GM21367 (cell line): ENCODE measurements at regions not wholly inside any gene's neighbourhood (a gene's known extent, or its start where the extent isn't known, plus 50 kb on each side); places are given as distances from the start of the nearest gene placed in this dataset.

ENCODE experiments used
- ATAC-seq: cut with Tn5 transposase; IDR thresholded peaks from one replicate; pipeline ENCODE4 v1.9.1; 2021; ENCODE audit not compliant: unreplicated experiment

DNA sequence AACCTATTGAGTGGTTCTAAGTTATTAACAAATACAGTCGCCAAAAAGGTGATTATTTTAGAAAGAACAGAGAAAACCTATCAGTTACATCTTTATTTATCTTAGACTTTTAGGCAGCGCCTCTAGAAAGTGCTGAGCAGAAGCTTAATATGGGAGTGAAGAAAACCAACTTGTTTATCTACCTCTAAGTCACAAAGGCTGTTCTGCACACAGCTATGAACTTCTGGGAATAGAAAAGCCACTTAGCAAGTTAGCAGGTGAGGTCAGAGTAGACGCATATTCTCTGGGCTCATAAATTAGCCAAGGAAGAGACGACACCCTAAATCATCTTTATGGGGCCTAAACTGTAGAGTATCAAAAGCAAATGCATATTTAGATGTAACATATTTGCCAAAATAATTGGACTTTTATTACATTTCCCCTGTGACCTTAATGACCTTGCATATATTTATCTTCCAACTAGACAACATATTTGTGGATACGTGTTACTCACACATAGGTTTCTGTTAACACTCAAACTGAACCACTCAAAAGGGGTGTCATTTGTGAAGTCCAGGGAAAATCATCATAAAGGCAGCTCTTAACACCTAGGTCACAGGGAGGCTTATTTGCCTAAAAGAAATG lies 267.1 kb downstream of the ADGB start:
- ATAC-seq, result no peak

DNA sequence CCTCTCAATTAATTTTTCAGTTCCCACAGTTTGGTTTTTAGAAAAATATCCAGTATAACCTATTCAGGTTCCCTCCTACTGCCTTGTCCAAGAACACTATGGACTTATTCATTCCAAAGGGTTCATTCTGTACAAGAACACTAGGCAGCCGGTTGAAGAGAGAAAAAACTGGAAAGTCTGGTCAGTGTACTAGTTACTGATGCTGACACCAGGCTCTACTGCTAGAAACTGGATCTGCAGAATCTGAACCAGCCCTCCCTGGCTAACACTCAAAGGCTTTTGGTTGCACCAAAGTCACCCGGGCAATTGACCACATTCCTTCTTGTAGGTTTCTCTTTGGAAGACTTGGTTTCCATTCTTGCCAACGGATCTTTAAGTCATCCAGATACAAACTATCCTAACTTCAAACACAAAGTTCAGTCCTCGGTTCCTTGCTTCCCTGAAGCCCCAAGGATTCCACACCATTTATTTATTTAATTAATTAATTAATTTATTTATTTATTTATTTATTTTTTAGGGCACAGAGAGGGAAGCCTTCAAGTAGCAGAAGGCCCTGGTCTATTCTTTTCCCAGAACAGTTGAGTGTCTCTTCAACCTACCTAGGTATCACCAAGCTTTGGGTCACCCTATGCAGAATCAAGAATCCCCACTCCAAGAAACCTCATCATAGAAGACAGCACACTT lies 268.1 kb downstream of the ADGB start:
- ATAC-seq, result no peak

DNA sequence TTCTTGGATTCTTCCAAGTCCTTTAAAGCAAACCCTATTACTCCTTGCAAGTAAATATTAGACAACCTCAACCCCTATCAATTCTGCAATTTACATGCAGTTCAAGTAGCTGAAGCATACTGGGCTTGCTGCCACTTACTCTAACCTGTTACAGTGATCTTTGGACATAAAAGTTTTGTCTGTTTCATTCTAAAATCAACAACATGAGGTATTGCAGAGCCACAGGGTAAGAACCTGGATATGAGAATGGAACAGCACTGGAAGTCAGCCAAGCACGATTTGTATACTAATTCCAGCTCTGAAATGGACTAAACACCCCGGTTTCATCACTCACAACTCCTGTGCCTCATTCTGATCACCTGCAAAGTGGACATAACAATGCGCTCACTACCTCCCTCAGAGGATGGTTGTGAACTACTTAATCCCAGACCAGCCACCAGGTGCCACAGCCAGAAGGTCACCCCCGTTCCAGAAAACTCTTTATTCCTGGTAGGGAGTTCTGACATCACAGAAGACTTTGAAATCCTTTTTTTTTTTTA lies 270.0 kb downstream of the ADGB start:
- no peak for ATAC-seq

DNA sequence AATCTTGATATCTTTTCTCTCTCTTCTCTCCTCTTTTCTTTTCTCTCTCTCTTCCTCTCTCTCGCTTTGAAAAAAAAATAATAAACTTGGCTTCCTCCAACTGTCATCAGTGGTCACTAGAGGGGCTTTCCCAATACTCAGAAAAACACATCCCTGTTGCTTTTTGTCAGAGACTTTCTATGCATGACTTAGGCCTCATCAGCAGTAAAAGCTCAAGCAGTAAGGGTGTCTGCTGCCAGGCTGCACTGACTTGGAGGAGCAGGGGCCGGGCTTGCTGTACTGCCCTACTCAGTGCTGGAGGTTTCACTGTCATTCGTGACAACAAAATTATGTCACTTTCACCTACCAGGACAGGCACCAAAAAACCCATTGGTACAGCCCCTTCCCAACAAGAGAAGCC lies 272.0 kb downstream of the ADGB start:
- ATAC-seq, result peak; percentile 66

DNA sequence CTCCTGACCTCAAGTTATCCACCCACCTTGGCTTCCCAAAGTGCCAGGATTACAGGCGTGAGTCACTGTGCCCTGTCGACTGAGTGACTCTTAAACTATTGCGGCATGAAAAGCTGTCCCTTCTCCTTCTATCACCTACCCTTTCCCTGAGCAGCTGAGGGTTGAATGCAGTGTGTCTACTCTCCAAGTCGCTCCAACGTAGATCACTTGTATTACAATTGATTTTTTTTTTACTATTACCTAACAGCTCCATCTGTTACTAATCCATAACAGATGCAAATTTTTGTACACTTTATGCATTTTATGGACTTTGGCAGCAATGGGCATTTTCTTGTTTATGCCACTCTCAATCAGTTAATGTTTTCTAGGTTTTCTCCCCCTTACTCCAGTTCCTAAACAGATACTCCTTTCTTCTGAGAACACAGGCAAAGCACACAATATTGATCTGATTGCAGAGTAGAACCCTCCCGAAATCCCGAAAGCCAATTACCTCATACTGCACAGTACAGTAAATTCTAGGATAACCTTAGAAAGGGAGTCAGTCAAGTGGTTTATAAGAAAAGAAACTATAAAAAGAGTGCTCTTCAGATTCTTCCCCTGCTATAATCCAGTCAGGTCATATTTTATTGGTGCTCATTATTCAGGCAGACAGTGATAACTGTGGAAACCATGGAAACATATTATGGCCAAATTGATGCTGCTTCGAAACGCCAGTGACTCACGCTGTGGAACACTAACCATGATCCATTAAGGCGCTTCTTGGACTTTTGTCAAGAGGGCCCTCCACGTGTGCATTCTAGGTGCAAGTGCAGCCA lies 273.0 kb downstream of the ADGB start:
- no peak for ATAC-seq

DNA sequence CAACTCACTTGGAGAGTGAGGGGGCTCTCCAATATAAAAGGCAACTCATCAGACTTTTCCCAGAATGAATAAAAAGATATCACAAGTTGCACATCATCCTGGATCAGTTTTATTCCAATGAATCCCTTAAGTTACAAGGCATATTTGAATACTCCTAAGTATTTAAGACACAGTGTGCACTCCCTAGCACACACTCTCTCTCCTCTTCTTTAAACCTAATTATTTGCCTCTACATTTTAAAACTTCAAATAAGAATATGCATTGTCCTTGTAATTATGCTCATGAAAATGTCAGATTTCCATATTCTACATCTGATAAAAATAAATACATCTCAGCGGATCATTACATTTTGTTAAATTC lies 273.6 kb downstream of the ADGB start:
- no peak for ATAC-seq

DNA sequence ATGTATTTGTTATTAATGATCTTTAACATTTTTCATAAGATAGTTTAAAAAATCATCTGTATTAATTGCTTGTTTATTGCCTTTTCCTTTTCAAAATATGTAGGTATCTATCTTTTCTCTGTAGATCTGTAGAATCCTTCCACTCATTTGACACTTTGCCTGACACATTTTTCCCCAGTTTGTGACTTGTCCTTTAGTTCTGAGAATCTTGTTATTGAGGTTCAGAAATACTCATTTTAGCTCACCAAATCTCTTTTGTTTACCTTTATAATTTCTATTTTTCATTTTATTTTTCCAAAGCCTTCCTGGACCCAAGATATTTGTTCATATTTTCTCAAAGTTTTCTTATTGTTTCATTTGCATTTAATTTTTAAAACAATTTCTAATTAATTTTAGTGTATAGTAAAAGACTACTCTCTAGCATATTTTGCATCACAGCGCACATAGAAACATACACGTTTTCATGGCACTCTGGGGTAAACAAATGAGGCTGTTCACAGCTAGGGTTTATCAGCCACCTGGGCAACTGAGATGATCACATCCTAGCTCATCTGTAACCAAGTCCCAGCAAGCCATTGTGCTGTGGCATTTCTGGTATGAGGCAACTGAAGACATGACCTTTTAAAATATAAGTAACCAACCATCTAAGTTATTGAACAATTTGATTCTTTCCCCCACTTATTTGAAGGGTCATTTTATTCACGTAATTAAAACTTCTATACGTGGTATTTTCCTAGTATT lies 275.7 kb downstream of the ADGB start:
- ATAC-seq, result no peak

DNA sequence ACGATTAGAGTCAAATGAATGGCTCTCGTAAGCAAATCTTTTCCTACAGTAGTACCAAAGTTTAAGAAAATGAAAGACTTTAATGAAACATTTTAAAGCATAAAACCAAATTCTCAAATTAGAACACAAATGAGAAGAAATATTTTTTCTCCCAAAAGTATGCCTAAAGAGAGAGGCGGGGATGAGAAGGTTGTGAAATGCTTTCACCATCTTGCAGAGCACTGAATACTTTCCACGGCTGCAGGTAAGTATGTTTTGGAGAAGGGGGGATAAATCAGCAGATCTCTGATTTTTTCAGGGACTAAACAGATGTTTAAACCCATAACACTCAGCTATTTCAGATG lies 277.1 kb downstream of the ADGB start:
- ATAC-seq, result no peak

DNA sequence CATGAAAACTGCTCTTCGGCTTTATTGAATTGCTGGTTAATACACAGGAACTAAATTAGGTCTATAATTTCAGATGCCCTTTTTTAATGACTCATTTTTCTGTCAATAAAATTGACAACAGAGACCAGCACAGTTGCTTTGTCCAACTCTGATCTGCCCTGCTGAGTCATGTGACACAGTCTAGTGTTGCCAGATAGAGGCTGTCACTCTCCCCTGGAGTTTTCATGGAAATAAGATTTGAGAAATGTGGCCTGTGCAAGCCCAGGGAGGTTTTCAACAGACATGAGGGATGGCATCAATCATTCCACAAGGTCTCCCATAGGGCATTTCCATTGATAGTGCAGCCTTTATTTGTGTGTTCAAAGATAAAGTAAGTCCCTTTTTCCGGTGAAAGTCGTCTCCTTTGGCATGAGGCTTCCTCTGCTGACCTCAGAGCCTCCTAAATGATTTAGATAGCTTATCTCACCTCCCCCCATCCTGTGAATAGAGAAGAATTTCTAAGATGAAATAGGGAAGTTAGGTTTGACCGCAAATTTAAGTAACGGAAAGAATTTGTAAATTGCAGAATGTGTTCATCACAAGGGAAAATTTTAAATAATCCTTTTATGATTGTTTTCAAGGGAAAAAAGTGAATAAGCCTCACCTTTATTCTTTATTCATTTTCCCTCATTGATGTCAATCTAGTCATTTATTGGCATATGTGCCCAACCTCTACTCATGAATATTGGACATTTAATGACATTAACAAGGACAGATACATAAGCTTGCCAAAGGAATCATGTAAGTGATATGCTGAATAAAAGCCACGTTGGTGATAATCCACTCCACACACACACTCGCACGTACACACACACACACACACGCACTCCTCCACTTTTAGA lies 277.7 kb downstream of the ADGB start:
- ATAC-seq, result no peak

DNA sequence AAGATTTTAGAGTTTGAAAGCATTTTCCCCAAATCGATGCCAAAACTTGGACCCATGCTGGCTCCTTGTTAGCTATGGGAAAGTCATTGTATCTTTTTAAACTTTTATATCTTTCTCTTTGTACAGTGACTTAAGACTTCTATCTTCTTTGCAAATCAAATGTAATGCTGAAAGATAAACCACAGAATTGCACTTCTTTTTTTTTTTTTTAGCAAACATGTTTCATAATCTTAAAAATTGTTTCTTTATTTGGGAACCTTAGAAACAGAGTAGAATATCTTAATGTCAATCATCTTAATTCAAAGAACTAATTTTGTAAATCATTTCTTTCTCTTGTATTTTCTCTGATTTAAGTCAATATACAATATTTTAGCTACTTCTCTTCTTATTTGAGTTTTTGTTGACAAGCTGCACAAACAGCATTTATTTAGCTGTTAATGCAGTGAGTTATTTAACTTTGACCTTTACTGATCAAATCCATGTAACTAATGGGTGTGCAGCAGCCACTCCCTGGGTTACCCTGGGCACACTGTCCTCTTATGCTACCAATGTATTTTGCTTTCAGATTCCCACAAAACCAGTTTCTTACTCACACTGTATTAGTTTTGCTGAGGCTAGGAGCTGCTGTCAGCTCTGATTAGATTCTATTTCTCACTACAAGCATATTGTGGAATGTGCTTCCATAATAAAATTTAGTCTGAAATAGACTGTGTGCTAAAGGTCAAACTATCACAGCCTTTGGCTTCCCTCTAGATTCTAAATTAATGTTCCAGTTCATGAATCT lies 279.6 kb downstream of the ADGB start:
- ATAC-seq, result no peak

DNA sequence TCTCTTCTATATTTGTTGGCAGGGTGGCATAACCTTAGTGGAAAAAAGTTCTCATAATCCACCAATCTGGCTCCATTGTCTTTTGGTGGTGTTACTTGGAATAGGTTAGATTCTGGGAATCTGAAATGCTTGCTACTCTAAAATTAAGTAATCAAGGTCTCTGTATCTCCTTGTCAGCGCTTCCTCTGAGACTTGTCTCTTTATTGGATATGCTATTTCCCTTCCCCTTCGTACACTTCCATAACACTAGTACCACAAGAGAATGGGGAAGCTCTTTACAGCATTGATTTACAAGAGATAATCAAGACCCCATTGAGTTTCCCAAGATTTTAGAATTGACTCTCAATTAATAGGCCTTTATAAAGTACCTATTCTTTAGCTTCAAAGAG lies 280.2 kb downstream of the ADGB start:
- ATAC-seq, result no peak

DNA sequence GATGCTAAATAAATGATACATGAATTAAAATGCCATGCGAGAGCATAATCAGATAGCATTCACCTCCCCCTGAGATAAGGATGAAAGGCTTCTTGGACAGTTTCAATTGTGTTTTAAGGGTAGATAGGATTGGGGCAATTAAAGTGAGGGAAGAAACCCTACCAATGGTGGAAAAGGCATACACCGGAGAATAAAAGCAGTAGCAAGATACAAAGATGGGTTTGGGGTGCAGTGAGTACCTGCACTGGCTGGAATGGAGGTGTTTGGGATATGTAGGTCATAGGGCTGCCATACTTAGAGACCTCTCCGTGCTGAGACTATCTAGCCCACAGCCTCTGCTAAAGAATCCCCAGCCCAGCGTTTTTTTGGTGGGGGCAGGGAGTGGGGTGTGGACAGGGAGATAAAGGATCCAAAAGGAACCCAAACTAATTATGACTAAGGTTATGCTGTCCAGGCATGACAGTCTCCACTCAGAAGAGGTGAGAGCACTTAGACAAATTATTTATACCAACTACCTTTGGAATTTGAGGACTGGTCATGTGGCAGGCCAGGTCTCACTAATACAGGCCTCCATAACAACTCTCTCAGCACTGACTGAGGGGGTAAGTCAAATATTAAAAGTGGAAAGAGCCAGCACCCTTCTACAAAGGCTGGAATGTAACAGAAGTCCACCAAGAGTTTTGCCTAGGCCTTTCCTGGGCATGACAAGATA lies 280.8 kb downstream of the ADGB start:
- ATAC-seq, result no peak

DNA sequence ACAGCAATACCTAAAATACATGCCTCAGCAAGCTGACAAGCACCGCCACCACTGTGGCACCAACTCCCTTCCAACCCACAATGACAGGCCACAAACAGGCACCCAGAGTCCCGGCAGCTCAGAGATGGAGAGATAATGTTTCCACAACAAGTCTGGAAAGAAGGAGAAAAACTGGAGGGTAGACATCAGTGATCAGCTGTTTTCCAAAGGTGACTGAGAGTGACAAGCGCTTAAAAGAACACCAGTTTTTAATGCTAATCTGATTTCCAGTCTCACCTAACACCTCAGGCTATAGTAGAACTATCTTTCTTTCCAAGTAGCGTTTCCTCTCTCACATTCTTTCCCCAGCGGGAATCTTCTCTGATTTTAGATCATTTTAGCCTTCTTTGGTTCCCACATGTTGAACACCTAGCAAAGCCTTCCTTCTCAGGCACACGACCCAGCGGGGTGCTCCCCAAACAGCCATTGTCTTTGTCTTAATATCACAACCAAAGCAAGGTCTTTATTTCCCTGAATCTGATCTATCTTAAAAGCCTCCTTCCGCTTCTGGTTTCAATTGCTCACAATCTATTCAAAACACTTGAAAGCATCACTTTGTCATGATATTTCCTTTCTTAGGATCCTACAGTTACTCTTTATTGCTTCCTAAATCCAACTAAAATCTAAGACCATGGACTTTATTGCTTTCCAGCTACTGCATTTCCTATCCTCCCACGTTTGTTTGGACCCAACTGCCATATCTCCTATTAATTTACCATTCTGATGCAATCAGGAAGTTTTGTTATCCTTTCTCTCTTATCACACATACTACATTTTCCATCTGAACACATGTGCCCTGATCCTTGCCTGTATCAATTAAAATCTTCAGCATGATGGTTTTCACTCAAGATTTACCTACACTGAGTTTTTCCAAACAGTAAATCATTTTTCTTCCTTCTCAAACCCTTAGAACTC lies 282.7 kb downstream of the ADGB start:
- ATAC-seq, result no peak

DNA sequence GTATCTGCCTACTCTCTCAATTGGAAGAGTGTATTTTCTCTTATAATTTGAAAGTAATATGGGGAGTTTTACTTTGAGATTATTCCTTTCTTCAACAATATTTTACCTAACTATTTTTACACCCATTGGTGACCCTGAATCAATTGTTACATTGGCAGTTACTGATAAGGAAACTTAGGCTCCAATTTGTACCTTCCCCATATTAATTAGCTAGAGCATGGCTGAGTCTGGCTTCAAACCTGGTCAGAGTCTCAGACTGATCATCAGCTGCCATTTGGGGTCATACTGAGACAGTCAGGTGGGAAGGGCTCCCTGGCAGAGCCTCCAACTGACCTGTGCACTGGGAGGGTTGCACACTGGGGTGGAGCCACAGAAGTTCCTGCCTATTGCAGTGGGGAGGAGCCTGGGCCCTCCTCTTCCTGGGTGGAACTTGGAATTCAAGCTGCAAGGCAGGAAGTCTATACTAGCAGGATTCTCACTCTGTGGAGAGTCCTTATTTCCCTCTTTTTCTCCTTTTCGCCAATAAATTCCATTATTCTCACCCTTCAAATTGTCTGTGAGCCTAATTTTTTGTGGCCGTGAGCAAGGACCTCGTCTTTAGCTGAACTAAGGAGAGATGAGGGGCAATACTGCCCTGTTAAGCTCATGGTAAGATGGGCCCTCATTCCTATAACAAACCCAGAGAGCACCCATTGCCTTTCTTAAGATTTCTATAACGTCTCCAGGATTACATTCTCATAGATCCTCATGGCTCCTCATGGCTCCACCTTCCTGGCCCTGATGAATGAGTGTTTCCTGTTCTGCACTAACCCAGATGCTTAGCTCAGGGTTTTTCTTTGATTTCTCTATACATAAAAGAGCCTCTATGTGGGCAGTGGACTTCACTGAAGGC lies 285.1 kb downstream of the ADGB start:
- ATAC-seq, result no peak

DNA sequence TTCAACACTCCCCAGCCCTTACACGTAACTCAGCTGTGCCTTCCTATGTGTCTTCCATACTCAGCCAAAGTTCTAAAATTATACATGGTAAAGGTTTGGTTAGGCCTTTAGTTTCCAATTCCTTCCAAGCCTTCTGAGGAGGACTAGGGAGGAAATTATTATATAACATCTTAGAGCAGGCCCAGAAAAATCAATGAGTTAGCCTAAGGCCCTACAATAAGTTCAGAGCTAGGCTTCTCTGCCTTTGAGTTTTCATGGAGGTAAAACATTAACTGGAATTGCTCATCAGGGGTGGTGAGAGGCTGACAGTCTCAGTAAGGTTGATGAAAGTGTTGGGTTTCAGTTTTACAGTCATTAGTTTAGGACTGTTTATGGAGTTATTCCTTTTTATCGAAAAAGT lies 286.0 kb downstream of the ADGB start:
- no peak for ATAC-seq

DNA sequence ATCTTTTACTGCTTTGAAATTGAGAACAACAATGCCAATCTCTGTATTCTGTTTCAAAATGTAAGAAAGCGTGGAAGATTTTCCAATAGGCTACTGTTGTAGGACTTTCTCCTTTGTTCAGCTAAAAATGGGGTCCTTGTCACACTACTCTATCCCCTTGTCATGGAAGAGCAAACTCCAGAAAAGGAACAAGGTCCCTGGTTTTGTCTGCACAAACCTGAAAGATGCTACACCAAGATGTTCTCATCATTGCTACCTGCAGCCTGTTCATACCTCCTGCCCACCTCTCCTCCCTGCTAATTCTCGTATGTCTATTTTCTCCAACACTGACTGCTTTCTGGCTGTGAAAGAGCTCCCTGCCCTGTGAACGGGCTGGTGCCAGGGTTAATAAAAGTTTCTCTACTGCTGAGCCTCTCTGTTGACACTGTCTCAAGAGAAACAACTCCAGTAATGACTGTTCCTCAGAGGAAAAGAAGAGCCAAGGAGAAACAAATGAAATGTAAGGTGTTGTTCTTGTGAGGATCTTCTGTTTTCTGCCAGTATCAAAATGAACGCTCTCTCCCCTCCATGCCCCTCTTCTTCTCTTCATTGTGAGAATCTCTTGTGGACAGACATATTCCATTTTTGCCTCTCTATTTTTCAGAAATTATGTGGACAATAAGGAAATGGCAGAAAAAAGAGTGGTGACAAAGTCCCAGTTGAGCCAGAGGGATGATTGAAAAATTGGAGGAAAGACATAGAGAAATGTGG lies 287.1 kb downstream of the ADGB start:
- no peak for ATAC-seq
